ENCODE measurements at regions not wholly inside any gene's neighbourhood (a gene's known extent, or its start where the extent isn't known, plus 50 kb on each side); places are given as distances from the start of the nearest gene placed in this dataset.
"Not testable (repeated sequence)": the region's sequence is repeated elsewhere in the genome, so short reads cannot be mapped to it uniquely, and the experiment has no call there.

GRCh38 chr16:17743158-17743557 lies 272.4 kb upstream of the XYLT1 start:
- in situ Hi-C loops (cut with HindIII; ENCODE audit: low sequenced_read_pairs): no loop called here
- no peak for TF ChIP-seq CTCF (IDR thresholded peaks at IDR 0.05; ENCODE audit: low read depth, low read length)
- H3K4me3 ChIP-seq (ENCODE audit: low read depth, low read length): no peak overlapping the region
- DNase-seq (ENCODE audit: low read depth, low spot score): no peak

DNA sequence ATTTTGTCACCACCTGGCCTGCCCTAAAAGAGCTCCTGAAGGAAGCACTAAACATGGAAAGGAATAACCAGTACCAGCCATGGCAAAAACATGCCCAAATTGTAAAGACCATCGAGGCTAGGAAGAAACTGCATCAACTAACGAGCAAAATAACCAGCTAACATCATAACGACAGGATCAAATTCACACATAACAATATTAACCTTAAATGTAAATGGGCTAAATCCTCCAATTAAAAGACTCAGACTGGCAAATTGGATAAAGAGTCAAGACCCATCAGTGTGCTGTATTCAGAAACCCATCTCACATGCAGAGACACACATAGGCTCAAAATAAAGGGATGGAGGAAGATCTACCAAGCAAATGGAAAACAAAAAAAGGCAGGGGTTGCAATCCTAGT lies 264.3 kb upstream of the XYLT1 start:
- in situ Hi-C loops (cut with HindIII; ENCODE audit: low sequenced_read_pairs); H3K4me3 ChIP-seq (ENCODE audit: low read depth, low read length); DNase-seq (ENCODE audit: low read depth, low spot score): not testable (repeated sequence)

GRCh38 chr16:17729820-17730219 lies 259.1 kb upstream of the XYLT1 start:
- in situ Hi-C loops (cut with HindIII; ENCODE audit: low sequenced_read_pairs): no loop called here
- no peak overlapping the region for H3K4me3 ChIP-seq (ENCODE audit: low read depth, low read length)
- TF ChIP-seq CTCF (IDR thresholded peaks at IDR 0.05; ENCODE audit: low read depth, low read length): no peak
- no peak for DNase-seq (ENCODE audit: low read depth, low spot score)

DNA sequence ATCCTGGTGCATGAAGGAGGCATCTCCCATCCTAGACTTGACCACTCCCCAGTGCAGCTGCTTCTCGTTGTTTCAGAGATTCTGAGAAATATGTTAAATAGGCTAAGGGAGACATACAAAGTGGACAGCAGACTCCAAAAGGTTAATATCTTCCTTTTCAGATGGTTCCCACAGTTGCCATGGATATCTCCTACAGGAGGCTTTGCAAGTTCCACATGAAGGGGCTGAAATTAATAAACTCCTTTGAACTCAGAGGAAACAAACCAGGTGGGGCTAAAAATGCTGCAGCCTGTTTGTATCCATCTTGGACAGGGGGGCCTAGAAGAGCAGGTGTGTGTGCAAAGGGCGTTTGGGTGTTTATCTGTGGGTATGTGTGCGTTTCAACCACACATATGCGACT lies 257.4 kb upstream of the XYLT1 start:
- TF ChIP-seq CTCF (IDR thresholded peaks at IDR 0.05; ENCODE audit: low read depth, low read length): no peak
- no peak overlapping the region for H3K4me3 ChIP-seq (ENCODE audit: low read depth, low read length)
- DNase-seq (ENCODE audit: low read depth, low spot score): no peak
- in situ Hi-C loops (cut with HindIII; ENCODE audit: low sequenced_read_pairs): no loop called here

DNA sequence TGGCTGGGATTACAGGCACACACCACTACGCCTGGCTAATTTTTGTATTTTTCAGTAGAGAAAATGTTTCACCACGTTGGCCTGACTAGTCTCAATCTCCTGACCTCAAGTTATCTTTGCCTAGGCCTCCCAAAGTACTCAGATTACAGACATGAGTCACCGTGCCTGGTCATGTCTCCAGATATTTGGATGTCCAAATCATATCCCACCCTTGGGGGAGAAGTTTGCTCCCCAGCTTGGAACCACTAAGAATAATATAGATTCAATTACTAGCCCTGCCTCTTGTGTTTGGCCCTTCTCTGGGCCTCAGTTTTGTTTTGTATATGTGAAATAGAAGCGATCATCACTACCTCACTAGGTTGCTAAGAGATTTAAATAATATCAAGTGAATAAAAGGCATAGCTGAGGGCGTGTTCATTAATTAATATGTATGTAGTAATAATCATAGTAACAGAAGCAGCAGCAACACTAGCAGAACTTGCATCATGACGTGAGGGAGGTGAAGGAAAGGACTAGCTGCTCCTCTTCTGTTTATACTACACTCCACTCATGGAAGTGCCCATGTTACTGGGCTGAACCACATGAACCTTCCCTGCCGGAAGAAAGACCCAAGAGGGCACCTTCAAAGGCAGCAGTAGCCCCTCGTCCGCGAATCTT lies 253.6 kb upstream of the XYLT1 start:
- TF ChIP-seq CTCF (IDR thresholded peaks at IDR 0.05; ENCODE audit: low read depth, low read length): no peak
- no peak overlapping the region for H3K4me3 ChIP-seq (ENCODE audit: low read depth, low read length)
- peak; percentile 88 for DNase-seq (ENCODE audit: low read depth, low spot score)
- in situ Hi-C loops (cut with HindIII; ENCODE audit: low sequenced_read_pairs): no loop called here

DNA sequence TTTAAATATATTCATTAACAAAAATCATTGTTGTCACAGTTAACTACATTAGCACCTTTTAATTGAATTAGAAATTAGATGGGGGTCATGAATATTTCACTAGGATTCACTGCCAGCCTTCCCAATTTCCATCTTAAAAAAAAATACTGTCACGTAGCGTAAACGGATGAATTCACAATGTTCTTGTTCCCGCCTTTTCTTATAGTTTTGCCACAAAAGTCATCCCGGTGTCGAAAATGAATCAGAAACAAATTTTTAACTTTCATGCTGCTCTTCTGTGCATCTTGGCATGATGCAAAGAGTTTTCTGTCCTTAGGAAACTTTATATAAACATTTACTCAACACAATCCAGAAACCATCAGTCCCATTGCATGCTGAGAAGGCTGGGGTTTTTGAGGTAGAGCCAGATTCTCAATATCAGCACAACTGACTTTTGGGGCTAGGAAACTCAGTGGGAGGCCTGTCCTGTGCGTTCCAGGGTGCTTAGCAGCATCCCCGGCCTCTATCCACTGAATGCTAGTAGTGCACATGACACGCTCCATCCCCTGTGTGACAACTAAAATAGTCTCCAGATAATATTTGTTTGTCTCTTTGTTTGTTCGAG lies 252.9 kb upstream of the XYLT1 start:
- no peak overlapping the region for H3K4me3 ChIP-seq (ENCODE audit: low read depth, low read length)
- no peak for TF ChIP-seq CTCF (IDR thresholded peaks at IDR 0.05; ENCODE audit: low read depth, low read length)
- peak; percentile 85 for DNase-seq (ENCODE audit: low read depth, low spot score)
- in situ Hi-C loops (cut with HindIII; ENCODE audit: low sequenced_read_pairs): no loop called here

DNA sequence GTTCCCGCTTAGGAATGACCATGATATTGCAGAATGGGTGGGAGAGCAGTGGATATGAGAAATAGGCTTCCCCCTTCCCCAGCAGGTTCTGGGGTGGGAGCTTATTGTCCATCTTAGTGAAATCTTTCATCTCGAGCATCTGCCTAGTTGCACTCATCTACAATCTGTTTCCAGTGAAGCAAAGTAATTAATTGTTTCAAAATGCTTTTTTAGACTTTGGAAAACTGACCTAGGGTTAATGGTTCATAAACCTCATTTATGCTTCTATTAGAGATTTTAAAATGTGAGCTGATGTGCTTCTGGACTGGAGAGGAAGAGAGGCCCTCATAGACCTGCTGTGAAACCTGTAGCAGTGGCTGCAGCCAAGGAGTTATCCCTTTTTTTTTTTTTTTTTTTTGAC lies 247.7 kb upstream of the XYLT1 start:
- in situ Hi-C loops (cut with HindIII; ENCODE audit: low sequenced_read_pairs): no loop called here
- no peak for DNase-seq (ENCODE audit: low read depth, low spot score)
- no peak for TF ChIP-seq CTCF (IDR thresholded peaks at IDR 0.05; ENCODE audit: low read depth, low read length)
- H3K4me3 ChIP-seq (ENCODE audit: low read depth, low read length): no peak overlapping the region

Measured in astrocyte of the spinal cord (primary cell).